Transverse colon (tissue), 4 donors: ENCODE measurements at regions not wholly inside any gene's neighbourhood (a gene's known extent, or its start where the extent isn't known, plus 50 kb on each side); places are given as distances from the start of the nearest gene placed in this dataset.
"Not testable (repeated sequence)": the region's sequence is repeated elsewhere in the genome, so short reads cannot be mapped to it uniquely, and the experiment has no call there.

Experiments
- CTCF ChIP-seq, 5 experiments: fragments of 200-600 bp in 3 of 5; fragments of 450-650 bp in 2 of 5; sonication (generic) in 3 of 5; IDR thresholded peaks; 1 replicate in 2 of 5; 2 replicates in 3 of 5; pipeline ENCODE4 v1.5.1; 2016 to 2017; ENCODE audit warnings: antibody characterized with exemption in 5 of 5, inconsistent platforms in 3 of 5, mild to moderate bottlenecking in 2 of 5, moderate library complexity in 1 of 5
- EP300 ChIP-seq: sonication (generic); formaldehyde crosslinking; IDR thresholded peaks from one replicate; pipeline ENCODE4 v1.6.1; 2017; ENCODE audit warnings: antibody characterized with exemption, low read depth
- POLR2A ChIP-seq: fragments of 450-650 bp; IDR thresholded peaks from one replicate; pipeline ENCODE4 v1.6.1; 2016; ENCODE audit warnings: antibody characterized with exemption, mild to moderate bottlenecking, moderate library complexity
- POLR2AphosphoS5 ChIP-seq, 3 donors: sonication (generic); formaldehyde crosslinking; IDR thresholded peaks; one replicate each; pipeline ENCODE4 v1.6.1; 2016; ENCODE audit warnings: antibody characterized with exemption in 3 of 3

- TF ChIP-seq CTCF (IDR thresholded peaks at IDR 0.05); EP300; POLR2A; POLR2AphosphoS5 (IDR thresholded peaks at IDR 0.05): not testable (repeated sequence)
Observed at GRCh38 chr13:61878565-61878964, 462.9 kb upstream of the PCDH20 start.
